A549 (cell line): ENCODE measurements at regions not wholly inside any gene's neighbourhood (a gene's known extent, or its start where the extent isn't known, plus 50 kb on each side); places are given as distances from the start of the nearest gene placed in this dataset.

Source experiments
- CHD2 ChIP-seq: fragments of 150-350 bp; IDR thresholded peaks from 2 replicates; pipeline ENCODE4 v1.6.1; 2014; ENCODE audit warnings: low read length; ENCODE audit not compliant: partially characterized antibody
- RFX5 ChIP-seq: fragments of 450-650 bp; IDR thresholded peaks from 2 replicates; pipeline ENCODE4 v1.7.1; 2014; ENCODE audit warnings: antibody characterized with exemption, mild to moderate bottlenecking, moderate library complexity
- TF ChIP-seq, protein P1 (sequence below): fragments of 450-650 bp; IDR thresholded peaks from 2 replicates; pipeline ENCODE4 v1.6.1; 2014; ENCODE audit warnings: antibody characterized with exemption
- TF ChIP-seq, protein P2 (sequence below): fragments of >200 bp; sonication (Bioruptor Twin); formaldehyde crosslinking; IDR thresholded peaks from 3 replicates; pipeline ENCODE4 v1.5.1; 2016

DNA sequence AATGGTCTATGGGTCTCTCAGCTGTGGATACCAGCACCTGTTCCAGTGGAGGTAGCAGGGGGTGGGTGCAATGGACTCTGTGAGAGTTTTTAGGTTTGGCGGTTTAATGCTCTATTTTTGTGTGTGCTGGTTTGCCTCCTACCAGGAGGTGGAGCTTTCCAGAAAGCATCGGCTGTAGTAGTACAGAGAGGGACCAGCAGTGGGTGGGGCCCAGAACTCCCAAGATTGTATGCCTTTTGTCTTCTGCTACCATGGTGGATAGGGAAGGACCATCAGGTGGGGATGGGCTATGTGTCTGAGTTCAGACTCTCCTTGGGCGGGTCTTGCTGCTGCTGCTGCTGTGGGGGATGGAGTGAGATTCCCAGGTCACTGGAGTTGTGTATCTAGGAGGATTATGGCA is 557.2 kb upstream of the GRID2 start:
- TF ChIP-seq RFX5 (no peak), CHD2 (no peak)
- TF ChIP-seq, protein P1, sequence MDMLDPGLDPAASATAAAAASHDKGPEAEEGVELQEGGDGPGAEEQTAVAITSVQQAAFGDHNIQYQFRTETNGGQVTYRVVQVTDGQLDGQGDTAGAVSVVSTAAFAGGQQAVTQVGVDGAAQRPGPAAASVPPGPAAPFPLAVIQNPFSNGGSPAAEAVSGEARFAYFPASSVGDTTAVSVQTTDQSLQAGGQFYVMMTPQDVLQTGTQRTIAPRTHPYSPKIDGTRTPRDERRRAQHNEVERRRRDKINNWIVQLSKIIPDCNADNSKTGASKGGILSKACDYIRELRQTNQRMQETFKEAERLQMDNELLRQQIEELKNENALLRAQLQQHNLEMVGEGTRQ = no peak
- TF ChIP-seq, protein P2, sequence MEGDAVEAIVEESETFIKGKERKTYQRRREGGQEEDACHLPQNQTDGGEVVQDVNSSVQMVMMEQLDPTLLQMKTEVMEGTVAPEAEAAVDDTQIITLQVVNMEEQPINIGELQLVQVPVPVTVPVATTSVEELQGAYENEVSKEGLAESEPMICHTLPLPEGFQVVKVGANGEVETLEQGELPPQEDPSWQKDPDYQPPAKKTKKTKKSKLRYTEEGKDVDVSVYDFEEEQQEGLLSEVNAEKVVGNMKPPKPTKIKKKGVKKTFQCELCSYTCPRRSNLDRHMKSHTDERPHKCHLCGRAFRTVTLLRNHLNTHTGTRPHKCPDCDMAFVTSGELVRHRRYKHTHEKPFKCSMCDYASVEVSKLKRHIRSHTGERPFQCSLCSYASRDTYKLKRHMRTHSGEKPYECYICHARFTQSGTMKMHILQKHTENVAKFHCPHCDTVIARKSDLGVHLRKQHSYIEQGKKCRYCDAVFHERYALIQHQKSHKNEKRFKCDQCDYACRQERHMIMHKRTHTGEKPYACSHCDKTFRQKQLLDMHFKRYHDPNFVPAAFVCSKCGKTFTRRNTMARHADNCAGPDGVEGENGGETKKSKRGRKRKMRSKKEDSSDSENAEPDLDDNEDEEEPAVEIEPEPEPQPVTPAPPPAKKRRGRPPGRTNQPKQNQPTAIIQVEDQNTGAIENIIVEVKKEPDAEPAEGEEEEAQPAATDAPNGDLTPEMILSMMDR = no peak
